HL-60 (cell line): ENCODE measurements at regions not wholly inside any gene's neighbourhood (a gene's known extent, or its start where the extent isn't known, plus 50 kb on each side); places are given as distances from the start of the nearest gene placed in this dataset.
"Not testable (repeated sequence)": the region's sequence is repeated elsewhere in the genome, so short reads cannot be mapped to it uniquely, and the experiment has no call there.

Experiments used
- DNase-seq, 2 experiments: peaks; one replicate each; pipeline ENCODE4 v3.0.0-alpha.2; 2010 to 2020; ENCODE audit warnings: low read depth in 1 of 2, low spot score in 1 of 2
- H3K27ac ChIP-seq: fragments of 250-450 bp; sonication (Bioruptor Pico); replicated peaks from 2 replicates; pipeline ENCODE4 v1.5.1; 2020; ENCODE audit warnings: mild to moderate bottlenecking, moderate library complexity
- H3K27me3 ChIP-seq: fragments of 250-450 bp; sonication (Bioruptor Pico); 2 replicates; pipeline ENCODE4 v1.5.1; 2021; ENCODE audit warnings: mild to moderate bottlenecking, moderate library complexity; ENCODE audit not compliant: insufficient read depth, poor library complexity, severe bottlenecking
- H3K4me3 ChIP-seq: replicated peaks from 2 replicates; pipeline ENCODE4 v1.5.1; 2011; ENCODE audit warnings: mild to moderate bottlenecking, control low read depth, low read length; ENCODE audit not compliant: insufficient read depth
- GABPA ChIP-seq: IDR thresholded peaks from 2 replicates; pipeline ENCODE4 v1.6.1; 2012; ENCODE audit warnings: low read depth
- POLR2AphosphoS5 ChIP-seq: IDR thresholded peaks from 2 replicates; pipeline ENCODE4 v1.6.1; 2012; ENCODE audit warnings: low read depth
- SPI1 ChIP-seq: IDR thresholded peaks from 2 replicates; pipeline ENCODE4 v1.6.1; 2012; ENCODE audit warnings: low read depth, mild to moderate bottlenecking, borderline replicate concordance
- TF ChIP-seq, protein P1 (sequence below): IDR thresholded peaks from 2 replicates; pipeline ENCODE4 v1.6.1; 2012; ENCODE audit warnings: low read depth; ENCODE audit not compliant: insufficient replicate concordance
- TF ChIP-seq, protein P2 (sequence below): IDR thresholded peaks from one replicate; pipeline ENCODE4 v1.5.1; 2011; ENCODE audit warnings: low read length, control low read depth, inconsistent platforms; ENCODE audit not compliant: insufficient read depth

DNA sequence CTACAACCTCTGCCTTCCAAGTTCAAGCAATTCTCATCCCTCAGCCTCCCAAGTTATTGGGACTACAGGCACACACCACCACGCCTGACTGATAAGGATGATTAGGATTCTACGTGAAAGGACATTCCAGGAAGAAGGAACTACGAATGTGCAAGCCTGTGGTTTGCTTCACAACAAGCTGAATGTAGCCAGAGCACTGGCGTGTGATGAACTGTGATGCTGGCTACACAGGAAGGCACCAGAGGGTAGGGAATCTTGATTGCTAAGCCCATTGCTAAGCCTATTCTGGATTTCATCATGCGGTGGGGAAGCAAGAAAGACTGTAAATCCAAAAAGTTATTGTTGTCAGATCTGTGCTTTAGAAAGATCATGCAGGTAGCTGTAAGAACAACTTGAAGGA, 72.3 kb upstream of the SRRM3 start:
- no peaks in the 10 kb centered on the region for H3K27me3 ChIP-seq
- TF ChIP-seq, protein P1, sequence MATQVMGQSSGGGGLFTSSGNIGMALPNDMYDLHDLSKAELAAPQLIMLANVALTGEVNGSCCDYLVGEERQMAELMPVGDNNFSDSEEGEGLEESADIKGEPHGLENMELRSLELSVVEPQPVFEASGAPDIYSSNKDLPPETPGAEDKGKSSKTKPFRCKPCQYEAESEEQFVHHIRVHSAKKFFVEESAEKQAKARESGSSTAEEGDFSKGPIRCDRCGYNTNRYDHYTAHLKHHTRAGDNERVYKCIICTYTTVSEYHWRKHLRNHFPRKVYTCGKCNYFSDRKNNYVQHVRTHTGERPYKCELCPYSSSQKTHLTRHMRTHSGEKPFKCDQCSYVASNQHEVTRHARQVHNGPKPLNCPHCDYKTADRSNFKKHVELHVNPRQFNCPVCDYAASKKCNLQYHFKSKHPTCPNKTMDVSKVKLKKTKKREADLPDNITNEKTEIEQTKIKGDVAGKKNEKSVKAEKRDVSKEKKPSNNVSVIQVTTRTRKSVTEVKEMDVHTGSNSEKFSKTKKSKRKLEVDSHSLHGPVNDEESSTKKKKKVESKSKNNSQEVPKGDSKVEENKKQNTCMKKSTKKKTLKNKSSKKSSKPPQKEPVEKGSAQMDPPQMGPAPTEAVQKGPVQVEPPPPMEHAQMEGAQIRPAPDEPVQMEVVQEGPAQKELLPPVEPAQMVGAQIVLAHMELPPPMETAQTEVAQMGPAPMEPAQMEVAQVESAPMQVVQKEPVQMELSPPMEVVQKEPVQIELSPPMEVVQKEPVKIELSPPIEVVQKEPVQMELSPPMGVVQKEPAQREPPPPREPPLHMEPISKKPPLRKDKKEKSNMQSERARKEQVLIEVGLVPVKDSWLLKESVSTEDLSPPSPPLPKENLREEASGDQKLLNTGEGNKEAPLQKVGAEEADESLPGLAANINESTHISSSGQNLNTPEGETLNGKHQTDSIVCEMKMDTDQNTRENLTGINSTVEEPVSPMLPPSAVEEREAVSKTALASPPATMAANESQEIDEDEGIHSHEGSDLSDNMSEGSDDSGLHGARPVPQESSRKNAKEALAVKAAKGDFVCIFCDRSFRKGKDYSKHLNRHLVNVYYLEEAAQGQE: no peak
- TF ChIP-seq SPI1: no peak
- TF ChIP-seq, protein P2, sequence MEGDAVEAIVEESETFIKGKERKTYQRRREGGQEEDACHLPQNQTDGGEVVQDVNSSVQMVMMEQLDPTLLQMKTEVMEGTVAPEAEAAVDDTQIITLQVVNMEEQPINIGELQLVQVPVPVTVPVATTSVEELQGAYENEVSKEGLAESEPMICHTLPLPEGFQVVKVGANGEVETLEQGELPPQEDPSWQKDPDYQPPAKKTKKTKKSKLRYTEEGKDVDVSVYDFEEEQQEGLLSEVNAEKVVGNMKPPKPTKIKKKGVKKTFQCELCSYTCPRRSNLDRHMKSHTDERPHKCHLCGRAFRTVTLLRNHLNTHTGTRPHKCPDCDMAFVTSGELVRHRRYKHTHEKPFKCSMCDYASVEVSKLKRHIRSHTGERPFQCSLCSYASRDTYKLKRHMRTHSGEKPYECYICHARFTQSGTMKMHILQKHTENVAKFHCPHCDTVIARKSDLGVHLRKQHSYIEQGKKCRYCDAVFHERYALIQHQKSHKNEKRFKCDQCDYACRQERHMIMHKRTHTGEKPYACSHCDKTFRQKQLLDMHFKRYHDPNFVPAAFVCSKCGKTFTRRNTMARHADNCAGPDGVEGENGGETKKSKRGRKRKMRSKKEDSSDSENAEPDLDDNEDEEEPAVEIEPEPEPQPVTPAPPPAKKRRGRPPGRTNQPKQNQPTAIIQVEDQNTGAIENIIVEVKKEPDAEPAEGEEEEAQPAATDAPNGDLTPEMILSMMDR: no peak
- no peak for TF ChIP-seq GABPA
- TF ChIP-seq POLR2AphosphoS5: no peak
- DNase-seq: no peak
- no peak overlapping the region for H3K4me3 ChIP-seq
- no peak overlapping the region for H3K27ac ChIP-seq

DNA sequence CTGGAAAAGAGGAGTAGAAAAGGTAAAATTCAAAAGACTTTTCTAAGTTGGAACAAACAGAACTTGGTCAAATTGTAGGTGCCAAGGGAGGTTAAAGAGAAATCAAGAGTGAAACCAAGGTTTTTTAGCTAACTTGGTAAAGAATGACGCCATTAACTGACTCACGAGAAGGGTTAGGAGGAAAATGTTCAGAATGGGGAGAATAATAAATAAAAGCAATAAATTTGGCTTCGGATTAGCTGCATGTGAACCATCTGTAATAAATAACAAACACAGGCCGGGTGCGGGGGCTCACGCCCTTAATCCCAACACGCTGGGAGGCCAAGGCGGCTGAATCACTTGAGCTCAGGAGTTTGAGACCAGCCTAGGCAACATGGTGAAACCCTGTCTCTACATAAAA, 71.9 kb upstream of the SRRM3 start:
- Histone ChIP-seq H3K4me3 (no peak overlapping the region), H3K27me3 (no peaks in the 10 kb centered on the region), H3K27ac (no peak overlapping the region)
- no peak for TF ChIP-seq POLR2AphosphoS5
- no peak for TF ChIP-seq SPI1
- TF ChIP-seq, protein P1: no peak
- TF ChIP-seq, protein P2: no peak
- TF ChIP-seq GABPA: no peak
- no peak for DNase-seq

DNA sequence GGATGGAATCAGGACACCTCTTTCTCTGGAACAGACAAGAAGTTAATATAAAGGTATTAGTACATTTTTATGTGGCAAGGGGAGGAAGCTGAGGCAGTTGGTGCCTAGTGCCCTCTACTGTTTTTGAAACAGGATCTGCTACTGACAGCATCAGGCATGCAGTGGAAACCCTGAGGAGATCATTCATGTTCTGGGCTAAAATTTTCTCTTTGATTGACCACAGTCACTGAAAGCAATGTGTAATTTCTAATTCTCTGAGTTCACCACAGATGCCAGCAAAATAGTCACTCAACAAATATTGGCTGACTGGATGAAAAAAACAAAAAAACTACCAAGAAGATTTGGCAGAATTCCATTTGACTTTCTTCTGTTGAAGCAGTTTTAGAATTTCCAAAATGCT, 71.0 kb upstream of the SRRM3 start:
- not testable (repeated sequence) for H3K27me3 ChIP-seq, H3K27ac ChIP-seq, H3K4me3 ChIP-seq
- peak in 1 of 2 experiments; percentile 32 for DNase-seq

DNA sequence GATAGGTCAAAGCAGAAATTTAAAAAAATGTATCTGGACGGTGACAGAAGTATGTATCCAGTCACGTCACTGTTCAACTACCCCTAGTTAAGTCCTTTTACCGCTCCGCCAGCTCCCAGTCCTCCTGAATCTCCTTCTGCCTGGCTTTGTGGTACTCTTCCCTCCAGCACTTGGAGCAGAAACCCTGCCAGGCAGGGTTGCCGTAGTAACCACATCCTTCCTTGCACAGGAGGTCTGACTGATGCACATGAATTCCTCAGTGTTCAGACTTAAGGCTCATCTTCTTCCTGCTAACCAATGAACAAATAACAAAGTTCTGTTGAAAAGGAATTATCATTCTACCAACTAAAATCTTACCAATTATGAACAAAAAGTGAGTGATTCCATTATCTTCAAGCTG, 69.8 kb upstream of the SRRM3 start:
- H3K4me3 ChIP-seq, H3K27me3 ChIP-seq, H3K27ac ChIP-seq, DNase-seq: not testable (repeated sequence)

DNA sequence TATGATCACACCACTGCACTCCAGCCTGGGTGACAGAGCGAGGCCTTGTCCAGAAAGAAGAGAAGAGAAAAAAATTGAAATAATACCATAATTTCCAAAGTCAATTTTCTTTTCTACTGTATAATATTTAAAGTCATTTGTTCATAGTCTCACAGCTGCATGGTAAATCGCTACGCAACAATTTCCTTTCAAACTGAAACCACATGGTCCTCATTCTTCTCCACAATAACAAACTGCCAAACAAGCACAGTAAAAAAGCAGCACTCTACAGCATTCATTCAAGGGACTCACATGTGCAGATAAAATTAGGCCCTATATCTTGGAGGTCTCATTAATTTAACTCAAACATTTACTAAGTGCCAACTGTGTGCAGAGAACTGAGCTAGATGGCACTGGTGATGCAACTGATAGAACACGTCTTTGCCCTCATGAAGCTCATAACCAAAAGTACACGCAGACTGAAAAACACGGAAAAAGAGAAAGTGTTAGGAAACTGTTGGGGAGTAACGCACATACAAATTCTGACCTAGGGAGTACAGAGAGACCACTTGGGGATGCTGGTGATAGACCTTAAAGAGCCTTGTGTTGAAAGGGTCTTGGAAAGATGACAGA, 68.4 kb upstream of the SRRM3 start:
- TF ChIP-seq, protein P1: no peak
- TF ChIP-seq GABPA (no peak), POLR2AphosphoS5 (no peak), SPI1 (no peak)
- H3K27ac ChIP-seq: peak overlapping the region; percentile 69
- H3K4me3 ChIP-seq: no peak overlapping the region
- DNase-seq: peak; percentile 16 to 42
- no peaks in the 10 kb centered on the region for H3K27me3 ChIP-seq
